ENCODE measurements at regions not wholly inside any gene's neighbourhood (a gene's known extent, or its start where the extent isn't known, plus 50 kb on each side); places are given as distances from the start of the nearest gene placed in this dataset.
A peak's percentile ranks its signal among the peaks of the same experiment; 100 is the strongest.
"Not testable (repeated sequence)": the region's sequence is repeated elsewhere in the genome, so short reads cannot be mapped to it uniquely, and the experiment has no call there.

- in situ Hi-C loops (cut with HindIII; ENCODE audit: low sequenced_read_pairs) = no loop called here
- no peak for DNase-seq (ENCODE audit: low spot score)
Observed at GRCh38 chr10:23613900-23614299, 175.0 kb downstream of the OTUD1 start.

GRCh38 chr10:23614483-23614882 is 175.6 kb downstream of the OTUD1 start:
- no peak for DNase-seq (ENCODE audit: low spot score)
- in situ Hi-C loops (cut with HindIII; ENCODE audit: low sequenced_read_pairs) = no loop called here

GRCh38 chr10:23630376-23630775 is 191.5 kb downstream of the OTUD1 start:
- DNase-seq (ENCODE audit: low spot score) = no peak

GRCh38 chr10:23630885-23631284 is 192.0 kb downstream of the OTUD1 start:
- no peak for DNase-seq (ENCODE audit: low spot score)
- in situ Hi-C loops (cut with HindIII; ENCODE audit: low sequenced_read_pairs) = no loop called here

More at GRCh38 chr10:23630376-23630775, 191.5 kb downstream of the OTUD1 start:
- in situ Hi-C loops (cut with HindIII; ENCODE audit: low sequenced_read_pairs) = no loop called here

- DNase-seq (ENCODE audit: low spot score) = peak; percentile 6
- in situ Hi-C loops (cut with HindIII; ENCODE audit: low sequenced_read_pairs) = no loop called here
Observed at GRCh38 chr10:23643111-23643780, 204.4 kb downstream of the OTUD1 start.

GRCh38 chr10:23648618-23649017 is 209.7 kb downstream of the OTUD1 start:
- no peak for DNase-seq (ENCODE audit: low spot score)
- in situ Hi-C loops (cut with HindIII; ENCODE audit: low sequenced_read_pairs) = no loop called here

- in situ Hi-C loops (cut with HindIII; ENCODE audit: low sequenced_read_pairs) = no loop called here
- peak; percentile 5 for DNase-seq (ENCODE audit: low spot score)
Observed at GRCh38 chr10:23656735-23657134, 217.9 kb downstream of the OTUD1 start.

- in situ Hi-C loops (cut with HindIII; ENCODE audit: low sequenced_read_pairs) = no loop called here
- DNase-seq (ENCODE audit: low spot score) = no peak
Observed at GRCh38 chr10:23657677-23658076, 218.8 kb downstream of the OTUD1 start.

GRCh38 chr10:23671866-23672265 is 233.0 kb downstream of the OTUD1 start:
- DNase-seq (ENCODE audit: low spot score); in situ Hi-C loops (cut with HindIII; ENCODE audit: low sequenced_read_pairs): not testable (repeated sequence)

- no peak for DNase-seq (ENCODE audit: low spot score)
- in situ Hi-C loops (cut with HindIII; ENCODE audit: low sequenced_read_pairs) = no loop called here
Observed at GRCh38 chr10:23675585-23675984, 236.7 kb downstream of the OTUD1 start.

- in situ Hi-C loops (cut with HindIII; ENCODE audit: low sequenced_read_pairs) = no loop called here
- DNase-seq (ENCODE audit: low spot score) = no peak
Observed at GRCh38 chr10:23676296-23676695, 237.4 kb downstream of the OTUD1 start.

- in situ Hi-C loops (cut with HindIII; ENCODE audit: low sequenced_read_pairs) = no loop called here
- DNase-seq (ENCODE audit: low spot score) = no peak
Observed at GRCh38 chr10:23686722-23687121, 247.8 kb downstream of the OTUD1 start.

- in situ Hi-C loops (cut with HindIII; ENCODE audit: low sequenced_read_pairs) = no loop called here
- no peak for DNase-seq (ENCODE audit: low spot score)
Observed at GRCh38 chr10:23692736-23693135, 253.9 kb downstream of the OTUD1 start.

- DNase-seq (ENCODE audit: low spot score) = no peak
- in situ Hi-C loops (cut with HindIII; ENCODE audit: low sequenced_read_pairs) = no loop called here
Observed at GRCh38 chr10:23693501-23693901, 254.6 kb downstream of the OTUD1 start.

- no peak for DNase-seq (ENCODE audit: low spot score)
- in situ Hi-C loops (cut with HindIII; ENCODE audit: low sequenced_read_pairs) = no loop called here
Observed at GRCh38 chr10:23693925-23694324, 255.1 kb downstream of the OTUD1 start.

GRCh38 chr10:23694446-23694920 is 255.6 kb downstream of the OTUD1 start:
- in situ Hi-C loops (cut with HindIII; ENCODE audit: low sequenced_read_pairs) = no loop called here
- no peak for DNase-seq (ENCODE audit: low spot score)

GRCh38 chr10:23694921-23695824 is 256.3 kb downstream of the OTUD1 start:
- no peak for DNase-seq (ENCODE audit: low spot score)
- in situ Hi-C loops (cut with HindIII; ENCODE audit: low sequenced_read_pairs) = no loop called here

- no peak for DNase-seq (ENCODE audit: low spot score)
- in situ Hi-C loops (cut with HindIII; ENCODE audit: low sequenced_read_pairs) = no loop called here
Observed at GRCh38 chr10:23695825-23696420, 257.0 kb downstream of the OTUD1 start.

- in situ Hi-C loops (cut with HindIII; ENCODE audit: low sequenced_read_pairs) = no loop called here
- no peak for DNase-seq (ENCODE audit: low spot score)
Observed at GRCh38 chr10:23696476-23696875, 257.6 kb downstream of the OTUD1 start.

GRCh38 chr10:23702977-23703414 is 264.1 kb downstream of the OTUD1 start:
- in situ Hi-C loops (cut with HindIII; ENCODE audit: low sequenced_read_pairs) = no loop called here
- peak; percentile 44 for DNase-seq (ENCODE audit: low spot score)
